HUDEP-2 (cell line): ENCODE measurements at regions not wholly inside any gene's neighbourhood (a gene's known extent, or its start where the extent isn't known, plus 50 kb on each side); places are given as distances from the start of the nearest gene placed in this dataset.

ENCODE experiments used
- DNase-seq, 76 experiments: peaks; one replicate each; lab custom pipeline; 2025; ENCODE audit not compliant: unreplicated experiment in 76 of 76; lab: John Stamatoyannopoulos, UW

DNA sequence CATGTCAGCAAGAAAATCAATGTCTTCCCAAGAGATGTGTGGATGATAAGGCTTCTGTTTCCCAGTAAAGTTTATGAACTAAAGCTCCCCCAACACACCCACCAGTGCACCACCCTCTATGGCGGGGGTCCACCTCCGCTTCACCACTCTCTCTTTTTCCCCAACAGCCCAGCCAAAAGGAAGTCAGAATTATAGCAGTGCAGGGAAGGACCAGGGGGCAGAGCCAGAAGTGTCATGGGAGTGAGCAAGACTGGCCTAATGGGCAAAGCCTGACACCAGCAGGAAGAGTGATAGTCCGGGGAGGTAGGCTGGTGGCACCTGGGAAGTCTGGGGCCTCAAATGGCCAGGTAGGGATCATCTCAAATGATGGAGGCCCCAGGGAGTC is 167.7 kb downstream of the ZFP36L2 start:
- no peak for DNase-seq

DNA sequence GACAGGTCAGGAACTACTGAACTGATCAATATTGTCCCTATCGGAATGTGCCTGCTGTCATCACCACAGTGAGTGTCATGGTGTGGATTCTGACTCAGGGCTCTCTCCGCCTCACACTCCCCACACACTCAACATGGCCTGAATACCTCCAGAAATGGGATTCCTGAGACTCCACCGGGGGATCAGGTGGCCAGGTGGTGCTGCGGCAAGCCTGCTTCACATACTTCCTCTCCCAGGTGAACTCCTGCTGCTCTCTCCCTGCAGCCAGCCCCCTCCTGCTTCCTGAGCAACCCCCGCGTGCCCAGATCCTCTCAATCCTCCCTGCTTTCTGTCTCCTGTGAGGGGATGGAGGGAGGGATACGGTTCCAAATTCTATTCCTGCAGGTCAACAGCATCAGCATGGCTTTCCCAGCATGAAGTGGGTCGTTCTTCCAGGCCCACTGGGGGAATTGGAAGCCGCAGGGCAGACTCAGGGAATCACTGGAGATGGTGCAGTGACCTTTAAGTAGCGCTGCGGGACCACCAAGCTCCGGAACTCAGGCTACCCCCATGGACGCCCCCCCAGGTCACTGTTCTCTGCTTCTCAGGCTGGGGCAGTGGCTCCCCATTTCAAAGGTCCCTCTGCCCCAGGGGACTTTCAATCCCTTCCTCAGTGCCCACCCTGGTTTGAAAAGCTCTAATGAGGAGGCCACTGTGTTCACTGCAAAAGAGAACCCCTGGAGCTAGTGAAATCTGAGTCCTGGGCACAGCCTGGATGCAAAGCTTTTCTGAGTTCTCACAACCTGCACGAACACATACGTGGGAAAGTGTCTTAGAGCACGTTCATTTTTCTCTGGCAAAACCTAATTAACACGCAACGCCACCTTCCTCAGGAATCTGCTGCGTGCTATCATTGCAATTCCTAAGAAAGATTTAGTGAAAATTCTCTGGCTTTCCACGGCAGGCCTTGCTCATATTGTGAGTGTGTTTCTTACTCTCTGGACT is 168.4 kb downstream of the ZFP36L2 start:
- DNase-seq, result no peak

DNA sequence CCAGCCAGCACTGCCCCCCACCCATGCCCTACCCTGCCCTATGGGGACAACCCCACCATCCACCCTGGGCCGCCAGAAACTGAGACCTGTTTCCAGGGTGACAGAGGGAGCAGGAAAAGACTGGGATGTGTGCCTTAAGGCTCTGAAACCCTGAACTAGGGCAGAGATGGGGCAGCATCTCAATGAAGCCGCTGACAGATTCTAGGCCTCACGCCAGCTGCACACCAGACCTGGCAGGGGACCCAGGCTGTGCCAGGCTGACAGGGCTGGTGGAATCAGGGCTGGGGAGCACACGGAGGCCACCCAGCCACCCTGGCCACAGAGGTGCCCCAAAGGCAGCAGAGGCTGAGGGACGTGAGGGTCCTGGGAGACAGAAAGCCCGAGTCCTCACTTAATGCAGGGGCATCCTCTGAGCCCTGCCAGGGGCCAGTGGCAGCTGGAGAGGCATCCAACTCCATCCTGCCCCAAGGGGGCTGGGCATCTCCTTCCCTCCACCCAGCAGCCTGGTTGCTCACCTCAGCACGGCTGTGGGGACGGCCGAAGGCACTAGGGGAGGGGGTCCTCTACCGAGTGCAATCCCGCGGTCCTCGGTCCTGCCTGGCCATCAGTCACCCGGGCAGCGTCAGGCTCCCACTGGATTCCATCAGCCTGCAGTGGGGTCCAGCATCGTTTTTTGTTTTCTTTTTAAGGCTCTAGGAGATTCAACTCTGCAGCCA is 169.2 kb downstream of the ZFP36L2 start:
- DNase-seq, result peak in 14 of 76 experiments; percentile 3 to 43 (median 18)

DNA sequence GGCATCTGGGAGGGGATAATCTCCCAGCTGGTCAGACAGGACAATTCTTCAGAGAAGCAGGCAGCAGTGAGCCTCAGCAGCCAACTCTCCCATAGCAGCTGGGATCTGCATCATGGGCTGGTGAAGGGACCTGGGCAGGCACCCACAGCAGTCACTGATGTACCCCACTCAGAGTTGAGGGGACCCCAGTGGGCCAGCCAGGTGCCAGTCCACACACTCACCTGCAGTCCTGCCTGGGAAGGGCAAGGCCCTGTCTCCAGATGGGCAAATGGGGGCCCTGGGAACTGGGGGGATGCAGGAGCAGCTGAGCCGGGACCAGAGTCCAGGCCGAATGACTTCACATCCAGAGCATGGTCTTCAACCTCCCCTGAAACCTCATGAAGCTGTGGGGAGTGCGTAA is 170.4 kb downstream of the ZFP36L2 start:
- DNase-seq, result no peak

DNA sequence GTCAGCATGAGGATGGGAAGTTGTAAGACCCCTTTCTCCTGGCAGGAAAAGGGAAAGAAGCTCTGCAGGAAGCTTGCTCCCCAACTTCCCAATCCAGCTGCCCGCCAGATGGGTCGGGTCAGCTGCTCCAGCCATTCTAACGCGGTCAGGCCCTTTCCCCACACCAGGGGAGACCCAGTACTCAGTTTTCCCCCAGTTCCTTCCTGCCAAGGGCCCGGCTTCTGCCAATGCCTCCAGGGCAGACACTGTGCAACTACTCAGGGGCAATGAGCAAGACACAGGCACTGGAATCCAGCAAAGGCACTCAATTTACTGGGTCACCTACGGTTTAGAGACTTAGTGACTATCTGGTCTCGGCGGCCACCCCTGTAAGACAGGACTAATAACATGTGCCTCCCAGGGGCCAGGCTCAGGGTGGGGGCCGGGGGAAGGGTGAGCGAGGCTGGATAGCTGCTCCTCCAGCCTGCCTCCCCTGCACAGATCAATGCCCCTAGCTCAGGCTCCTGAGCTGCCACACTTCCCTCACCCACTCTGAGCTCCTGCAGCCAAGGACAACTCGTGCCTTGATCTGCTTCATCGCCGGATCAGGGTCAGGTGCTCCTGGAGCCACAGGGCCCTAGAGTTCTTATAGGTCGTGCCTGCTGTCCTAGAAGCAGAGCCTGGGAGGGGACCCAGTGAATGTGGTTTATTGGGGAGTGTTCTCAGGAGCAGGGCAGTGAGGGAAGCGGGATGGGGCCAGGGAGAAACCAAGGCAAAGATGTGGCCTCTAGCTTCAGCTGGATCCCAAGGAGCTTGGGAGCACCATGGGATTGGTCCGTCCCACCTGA is 171.1 kb downstream of the ZFP36L2 start:
- no peak for DNase-seq

DNA sequence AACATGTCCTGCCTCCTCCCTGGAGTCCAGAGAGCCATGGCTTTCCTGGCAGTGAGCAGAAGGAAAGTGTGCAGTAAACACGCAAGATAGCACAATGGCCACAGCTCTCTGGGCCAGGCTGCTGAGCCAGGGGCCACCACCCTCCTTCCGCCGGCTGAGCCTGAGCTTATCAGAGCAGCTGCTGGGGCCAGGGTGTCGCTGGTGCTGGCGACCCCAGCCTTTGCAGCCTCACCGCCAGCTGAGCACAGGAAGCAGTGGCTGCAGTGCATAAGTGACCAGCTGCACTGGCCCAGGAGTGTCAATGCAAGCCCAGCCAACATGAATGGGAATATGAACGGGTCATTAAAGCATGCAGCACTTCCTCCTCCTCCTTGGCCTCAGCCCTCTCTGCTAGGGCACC is 172.0 kb downstream of the ZFP36L2 start:
- DNase-seq, result peak in 1 of 76 experiments; percentile 2

DNA sequence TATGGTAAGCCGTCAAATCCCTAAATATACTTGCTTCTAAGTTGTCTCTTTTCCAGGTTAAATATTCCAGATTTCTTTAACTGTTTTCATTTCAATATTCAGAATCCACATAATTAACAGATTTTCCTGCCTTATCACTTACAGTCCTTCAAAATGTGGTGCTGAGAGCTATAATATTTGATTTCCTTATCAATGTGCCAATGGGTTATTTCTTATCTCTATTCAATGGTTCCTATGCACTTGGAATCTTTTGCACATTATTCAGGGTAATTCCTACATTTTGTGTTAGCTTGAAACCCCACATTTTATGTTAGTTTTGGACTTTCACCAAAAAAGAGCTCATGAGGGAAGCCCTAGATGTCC is 173.5 kb downstream of the ZFP36L2 start:
- no peak for DNase-seq

DNA sequence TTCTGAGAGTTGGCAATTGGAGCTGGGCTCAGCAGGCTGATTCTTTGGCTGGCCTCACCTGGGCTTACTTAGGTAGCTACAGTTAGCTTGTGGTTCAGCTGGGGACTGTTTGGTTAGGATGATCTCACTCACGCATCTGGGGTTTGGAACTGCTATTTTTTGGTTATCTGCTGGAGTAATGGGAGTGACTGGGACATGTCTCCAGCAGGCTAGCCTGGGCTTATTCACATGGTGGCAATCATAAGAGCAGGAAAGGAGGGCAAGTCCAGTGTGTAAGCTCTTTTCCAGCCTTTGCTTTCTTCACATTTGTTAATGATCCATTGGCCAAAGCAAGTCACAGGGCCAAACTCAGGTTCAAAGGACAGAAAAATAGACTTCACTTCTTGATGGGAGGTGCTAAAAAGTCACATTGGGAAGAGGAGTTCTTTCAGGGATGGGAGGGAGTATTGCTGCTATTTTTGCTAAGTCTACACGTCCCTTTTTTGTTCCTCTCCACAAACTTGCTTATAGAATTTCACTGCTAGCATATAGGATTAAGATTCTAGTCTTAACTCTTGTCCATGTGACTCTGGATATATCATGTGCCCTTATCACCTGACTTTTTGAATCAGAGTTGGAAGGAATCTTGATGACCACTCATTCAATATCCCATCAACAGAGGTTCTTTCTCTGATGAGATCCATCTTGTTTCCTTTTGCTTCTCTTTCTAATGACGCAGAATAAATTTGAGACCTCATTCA is 174.0 kb downstream of the ZFP36L2 start:
- DNase-seq, result no peak

DNA sequence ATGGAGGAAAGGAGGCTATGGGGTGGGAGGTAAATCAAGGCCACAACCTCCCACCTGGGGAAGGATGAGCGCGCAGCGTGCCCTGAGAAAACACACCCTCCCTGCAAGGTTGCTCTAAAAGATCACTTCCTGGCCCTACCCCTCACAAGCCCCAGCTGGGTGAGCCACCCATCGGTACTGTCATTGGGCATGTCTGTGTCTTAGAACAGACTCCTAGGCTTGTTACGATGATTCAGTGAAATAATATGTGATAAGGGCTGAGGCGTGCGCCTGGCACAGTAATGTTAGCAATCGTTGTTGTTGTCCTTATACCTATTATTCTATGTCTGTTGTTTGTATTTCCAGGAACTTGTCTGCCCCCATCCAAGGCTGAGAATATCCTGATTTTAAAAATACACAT is 175.1 kb downstream of the ZFP36L2 start:
- peak in 13 of 76 experiments; percentile 6 to 42 (median 15) for DNase-seq

DNA sequence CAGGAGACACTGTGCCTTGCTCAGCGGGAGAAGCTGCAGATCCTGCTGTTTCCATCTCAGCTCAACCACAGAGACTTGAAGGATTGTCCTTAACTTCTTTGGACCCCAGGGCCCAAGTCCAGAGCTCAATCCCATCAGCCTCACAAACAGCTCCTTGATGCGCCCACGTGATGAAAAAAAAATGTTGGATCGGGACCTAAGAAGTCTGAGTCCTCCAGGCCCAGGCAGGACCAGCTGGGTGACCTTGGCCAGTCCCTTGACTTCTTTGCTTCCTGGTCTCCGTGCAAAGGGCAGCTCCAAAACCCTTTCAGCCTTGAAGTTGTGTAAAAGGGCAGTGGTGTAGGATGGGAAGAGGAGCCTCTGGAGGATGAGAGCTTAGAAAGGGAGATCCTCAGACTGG is 175.5 kb downstream of the ZFP36L2 start:
- no peak for DNase-seq

DNA sequence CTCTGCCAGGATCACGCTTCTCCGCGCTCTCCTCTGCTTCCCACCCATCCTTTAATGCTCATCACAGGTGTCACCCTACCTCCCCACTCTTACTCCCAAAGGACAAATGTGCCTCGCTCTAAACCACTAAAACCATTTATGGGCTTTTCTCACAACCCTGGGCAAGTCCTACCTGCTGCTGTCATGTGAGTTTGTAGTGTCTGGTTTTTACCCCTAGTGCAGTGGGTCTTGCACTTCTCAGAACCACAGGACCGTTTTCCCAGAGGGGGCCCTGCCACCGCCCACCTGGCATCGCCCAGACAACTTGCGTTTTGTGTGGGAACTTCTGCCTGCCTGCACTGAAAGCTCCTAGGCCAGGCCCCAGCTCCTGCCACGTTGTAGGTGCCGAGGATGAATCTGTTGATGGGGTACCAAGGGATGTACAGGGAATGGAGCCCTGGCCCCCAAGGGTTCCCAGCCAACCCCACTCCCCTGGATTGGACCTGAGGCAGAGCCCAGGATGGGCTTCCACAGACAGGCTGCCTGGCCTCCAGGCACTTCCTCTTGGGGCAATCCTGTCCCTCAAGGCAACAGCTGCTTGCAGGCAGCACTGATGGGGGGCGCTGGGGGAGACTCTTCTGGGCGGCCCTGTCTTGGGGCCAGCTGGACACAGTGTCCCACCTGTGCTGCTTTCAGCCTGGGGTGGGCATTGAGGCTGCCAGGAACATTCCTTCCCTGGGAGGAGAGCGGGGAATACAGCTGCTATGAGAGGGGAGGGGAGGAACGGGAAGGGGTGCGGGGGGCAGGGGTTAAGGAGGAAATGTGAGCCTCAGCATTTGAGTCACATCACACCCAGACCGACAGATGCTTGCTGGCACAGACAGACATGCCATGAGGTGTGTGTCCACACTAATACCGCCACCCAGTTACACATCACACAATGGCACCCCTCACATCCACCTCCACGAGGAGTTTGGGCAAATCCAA is 176.3 kb downstream of the ZFP36L2 start:
- DNase-seq, result no peak

DNA sequence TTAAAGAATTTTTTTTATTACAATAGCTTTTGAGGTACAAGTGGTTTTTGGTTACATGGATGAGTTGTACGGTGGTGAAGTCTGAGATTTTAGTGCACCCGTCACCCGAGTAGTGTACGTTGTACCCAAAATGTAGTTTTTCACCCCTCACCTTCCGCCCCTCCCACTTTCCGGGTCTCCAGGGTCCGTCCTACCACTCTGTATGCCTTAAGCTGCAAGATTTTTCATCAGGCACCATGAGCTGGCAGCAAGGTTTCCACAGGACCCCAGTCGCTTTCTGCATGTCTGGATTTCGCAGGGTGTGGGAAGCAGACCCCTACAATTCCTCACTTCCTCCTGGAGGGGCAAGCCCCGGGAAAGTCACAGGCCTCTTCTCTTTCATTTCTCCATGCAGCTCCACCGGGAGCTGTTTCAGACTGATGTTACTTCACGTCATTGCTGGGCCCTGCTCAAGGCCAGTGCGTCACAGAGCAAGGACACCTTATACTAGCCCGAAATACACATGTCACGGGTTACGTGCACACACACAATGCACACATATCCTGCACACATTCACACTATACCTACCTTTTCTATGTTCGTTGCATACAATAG is 179.1 kb downstream of the ZFP36L2 start:
- DNase-seq, result no peak

DNA sequence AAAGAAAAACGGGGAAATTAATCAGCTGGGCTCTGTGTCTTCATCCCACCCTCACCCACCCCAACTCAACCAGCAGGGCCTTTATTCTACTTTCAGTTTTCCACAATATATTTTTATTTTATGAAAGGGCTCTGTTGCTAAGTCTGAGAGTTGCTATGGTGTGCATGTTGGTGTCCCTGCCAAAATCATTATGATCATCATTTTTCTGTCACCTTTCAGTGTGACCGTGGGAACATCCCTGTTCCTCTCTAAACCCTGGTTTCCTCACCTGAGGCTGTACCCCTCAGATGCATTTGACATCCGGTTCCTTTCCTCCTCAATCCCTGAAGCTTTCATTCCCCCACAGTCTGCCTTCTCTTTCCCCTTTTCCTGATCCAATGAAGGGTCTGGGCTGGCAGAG is 180.5 kb downstream of the ZFP36L2 start:
- no peak for DNase-seq

DNA sequence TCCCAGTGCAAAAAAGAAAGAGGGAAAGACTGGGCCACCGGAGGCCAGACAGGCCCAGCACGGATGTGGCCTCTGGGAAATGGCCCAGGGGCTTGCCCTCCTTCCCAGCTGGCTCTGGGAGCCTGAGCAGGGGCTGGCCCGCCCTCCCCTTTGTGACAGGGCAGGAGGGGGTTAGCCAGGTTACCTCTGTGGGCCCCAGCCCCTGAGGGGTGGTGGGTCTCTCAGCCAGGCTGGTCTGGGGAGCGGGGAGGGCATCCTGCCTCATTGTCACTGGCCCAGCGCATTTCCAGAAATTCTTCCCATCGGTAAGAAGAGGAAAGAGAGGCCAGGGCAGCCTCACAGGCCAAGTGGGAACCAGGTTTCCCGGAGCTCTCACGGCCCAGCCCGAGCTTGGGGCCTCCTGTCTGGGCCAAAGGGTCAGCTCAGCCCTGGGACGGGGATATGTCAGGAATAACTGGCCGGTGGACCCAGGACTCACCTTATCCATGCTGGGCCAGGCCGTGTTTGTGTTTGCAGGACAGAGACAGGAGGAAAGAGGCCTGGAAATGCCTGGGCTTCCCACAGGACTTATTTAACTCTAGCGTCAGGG is 182.2 kb downstream of the ZFP36L2 start:
- DNase-seq, result no peak

DNA sequence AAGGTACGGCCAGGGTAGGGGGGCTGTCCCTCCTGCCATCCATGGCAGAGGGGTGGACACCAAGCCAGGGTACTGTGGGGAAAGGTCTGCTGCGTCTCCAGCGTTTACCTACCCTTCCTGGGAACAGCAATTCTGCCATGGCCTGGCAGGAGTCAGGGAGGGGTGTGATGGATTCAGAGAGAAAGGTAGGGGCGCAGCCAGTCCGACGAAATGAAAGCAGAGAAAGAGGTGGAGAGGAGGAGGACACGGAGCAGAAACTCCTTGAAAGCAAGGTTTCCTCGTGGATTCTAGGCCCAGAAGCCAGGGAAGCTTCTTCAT is 182.9 kb downstream of the ZFP36L2 start:
- no peak for DNase-seq

DNA sequence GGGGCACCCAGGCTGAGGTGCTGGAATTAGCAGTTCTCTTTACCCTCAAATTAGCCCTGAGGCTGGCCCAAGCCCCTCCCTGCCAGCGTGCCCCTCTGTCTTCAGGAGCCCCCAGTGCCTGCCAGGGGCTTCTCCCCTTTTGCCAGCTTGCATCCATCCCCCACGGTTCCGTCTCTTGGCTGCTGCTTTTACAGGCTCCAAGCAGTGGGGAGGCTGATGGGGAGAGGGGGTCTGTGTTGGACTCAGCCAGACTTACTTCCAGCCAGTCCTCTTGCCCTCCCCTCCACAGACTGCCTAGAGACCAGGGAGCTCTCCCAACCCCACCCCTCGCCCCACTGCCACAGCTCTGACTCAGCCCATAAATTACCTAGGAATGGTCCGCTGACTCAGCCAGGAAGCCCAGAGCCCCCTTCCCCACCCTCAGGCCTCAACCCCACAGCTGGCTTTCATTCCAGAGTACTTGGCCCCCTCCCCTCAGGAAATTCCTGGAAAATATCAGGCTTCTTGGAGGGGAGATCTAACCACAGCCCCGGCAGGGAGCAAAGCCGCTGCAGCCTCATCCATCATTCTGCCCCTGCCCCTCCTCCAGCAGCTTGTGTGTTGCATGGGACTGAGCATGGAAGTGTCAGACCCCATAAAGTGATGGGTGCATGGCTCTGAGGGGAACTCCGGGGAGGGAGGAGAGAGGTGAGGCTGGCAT is 184.6 kb downstream of the ZFP36L2 start:
- DNase-seq, result no peak

DNA sequence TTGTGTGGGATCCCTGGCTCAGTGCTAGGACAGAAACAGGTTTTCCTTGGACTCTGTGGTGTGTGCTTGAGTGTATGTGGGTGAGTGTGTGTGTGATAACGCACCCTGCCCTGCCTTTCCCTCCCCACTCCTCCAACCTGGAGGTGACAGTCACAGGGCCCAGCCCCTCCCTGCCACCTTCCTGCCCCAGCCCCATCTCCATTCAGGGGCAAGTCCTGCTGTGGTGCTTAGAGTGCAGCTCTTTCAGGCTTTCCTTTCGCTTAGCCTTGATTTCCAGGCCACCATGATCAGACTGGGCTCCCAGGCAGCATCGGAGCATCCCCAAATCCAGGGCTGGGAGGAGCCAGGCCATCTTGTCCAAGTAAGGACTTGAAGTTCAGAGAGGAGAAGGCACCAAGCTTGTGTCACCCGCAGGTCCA is 185.2 kb downstream of the ZFP36L2 start:
- no peak for DNase-seq
